HG02798 (cell line): ENCODE measurements at regions not wholly inside any gene's neighbourhood (a gene's known extent, or its start where the extent isn't known, plus 50 kb on each side); places are given as distances from the start of the nearest gene placed in this dataset.

ENCODE experiments used
- ATAC-seq: cut with Tn5 transposase; IDR thresholded peaks from one replicate; pipeline ENCODE4 v1.9.1; 2021; ENCODE audit warnings: mild to moderate bottlenecking; ENCODE audit not compliant: unreplicated experiment, poor library complexity

GRCh38 chr14:100673085-100673806, 53.4 kb upstream of the DLK1 start:
- no peak for ATAC-seq

DNA sequence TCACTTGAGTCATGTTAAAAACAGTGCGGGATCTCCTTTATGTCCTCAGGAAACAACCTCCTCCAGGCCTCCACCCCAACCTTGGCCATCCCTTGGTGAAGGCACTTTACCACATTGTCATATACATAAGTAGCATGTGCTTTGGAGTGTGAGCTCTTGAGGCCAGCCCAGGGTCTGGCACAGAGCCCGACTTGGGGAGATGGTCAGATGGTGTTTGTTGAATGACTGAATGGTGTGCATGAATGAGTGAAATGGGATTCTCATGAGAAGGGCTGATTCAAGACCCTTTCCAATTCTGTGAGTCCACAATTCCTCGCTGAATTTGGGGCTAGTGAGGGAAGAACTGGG, 52.9 kb upstream of the DLK1 start:
- ATAC-seq: no peak

DNA sequence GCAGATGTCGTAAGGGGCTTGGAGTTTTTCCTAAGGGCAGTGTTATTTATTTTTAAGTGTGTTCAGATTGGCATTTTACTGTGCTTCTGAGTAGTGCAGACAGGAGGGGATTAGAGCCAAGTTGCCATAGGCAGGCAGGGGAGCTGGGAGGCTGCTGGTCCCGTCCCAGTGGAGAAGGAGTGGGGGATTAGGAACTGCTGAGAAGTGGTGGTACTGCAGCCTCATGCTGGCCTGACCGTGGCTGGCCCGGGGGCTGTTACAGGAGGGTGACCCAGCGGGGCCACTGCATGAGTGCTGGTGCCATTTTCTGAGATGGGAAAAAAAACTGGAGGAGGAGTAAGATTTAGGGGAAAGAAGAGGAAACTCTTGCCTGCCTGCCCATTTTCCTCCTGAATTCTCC, 52.3 kb upstream of the DLK1 start:
- ATAC-seq: no peak

- no peak for ATAC-seq
Measured at GRCh38 chr14:100674897-100675619, 51.6 kb upstream of the DLK1 start.

- no peak for ATAC-seq
Measured at GRCh38 chr14:100675699-100676684, 50.7 kb upstream of the DLK1 start.
